ENCODE measurements at regions not wholly inside any gene's neighbourhood (a gene's known extent, or its start where the extent isn't known, plus 50 kb on each side); places are given as distances from the start of the nearest gene placed in this dataset.
"Not testable (repeated sequence)": the region's sequence is repeated elsewhere in the genome, so short reads cannot be mapped to it uniquely, and the experiment has no call there.

DNA sequence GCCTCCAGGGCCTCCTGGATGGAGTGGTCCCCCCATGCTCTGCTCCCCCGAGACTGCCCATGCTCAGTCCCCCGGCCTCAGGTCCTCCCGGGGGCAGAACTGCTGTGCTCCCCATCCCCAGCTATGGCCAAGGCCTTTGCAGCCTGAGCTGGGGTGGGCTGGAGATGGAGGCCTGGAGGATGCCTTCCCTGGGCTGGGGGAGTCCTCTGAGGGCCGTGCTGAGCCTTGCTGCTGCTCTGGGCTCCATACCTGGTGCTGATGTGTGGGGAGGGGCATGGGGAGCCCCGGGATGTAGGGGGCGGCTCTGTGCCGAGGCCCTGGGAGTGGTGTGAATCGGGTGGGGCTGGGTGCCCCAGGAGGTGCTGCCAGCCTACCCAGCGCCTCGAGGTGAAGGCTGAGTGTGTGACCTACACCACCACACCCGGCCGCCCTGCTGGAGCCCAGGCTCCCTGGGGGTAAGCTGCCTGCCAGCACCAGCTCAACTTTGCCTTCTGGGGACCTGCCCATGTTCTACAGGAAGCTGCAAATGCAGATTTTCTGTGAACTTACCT is 109.5 kb downstream of the UNCX start:
- DNase-seq (ENCODE audit: low read depth), result no peak

DNA sequence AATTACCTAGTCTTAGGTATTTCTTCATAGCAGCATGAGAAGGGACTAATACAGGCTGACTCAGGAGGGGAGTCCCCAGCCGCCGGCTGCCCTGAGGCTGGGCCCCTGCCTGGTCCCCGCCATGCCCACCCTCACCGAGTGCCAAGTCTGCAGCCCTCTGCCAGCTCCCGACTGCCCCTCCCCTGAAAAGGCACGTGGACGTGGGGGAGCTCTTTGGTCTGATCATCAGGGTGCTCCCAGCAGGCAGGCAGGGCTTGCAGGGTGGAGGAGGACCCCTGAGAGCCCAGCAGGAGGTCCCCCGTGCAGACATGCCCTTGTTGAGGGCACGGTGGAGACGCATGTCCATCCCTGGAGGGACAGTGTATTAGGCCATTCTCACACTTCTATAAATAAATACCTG is 110.9 kb downstream of the UNCX start:
- DNase-seq (ENCODE audit: low read depth), result no peak

DNA sequence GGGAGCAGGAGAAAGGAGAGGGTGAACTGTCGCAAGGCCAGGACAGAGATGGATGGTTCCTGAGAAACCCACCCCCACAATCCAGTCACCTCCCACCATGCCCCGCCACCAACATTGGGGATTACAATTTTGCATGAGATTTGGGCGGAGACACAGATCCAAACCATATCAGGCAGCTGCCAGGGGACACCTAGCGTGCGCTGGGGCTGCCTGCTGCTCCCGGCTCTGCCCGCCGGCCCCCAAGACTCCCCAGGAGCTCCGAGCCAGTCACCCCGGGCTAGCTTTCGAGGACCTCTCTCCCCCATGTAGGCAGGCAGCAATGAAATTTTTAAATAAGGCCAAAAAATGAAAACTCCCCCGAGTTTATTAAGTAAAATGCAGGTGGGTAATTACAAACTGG is 111.7 kb downstream of the UNCX start:
- DNase-seq (ENCODE audit: low read depth), result no peak

DNA sequence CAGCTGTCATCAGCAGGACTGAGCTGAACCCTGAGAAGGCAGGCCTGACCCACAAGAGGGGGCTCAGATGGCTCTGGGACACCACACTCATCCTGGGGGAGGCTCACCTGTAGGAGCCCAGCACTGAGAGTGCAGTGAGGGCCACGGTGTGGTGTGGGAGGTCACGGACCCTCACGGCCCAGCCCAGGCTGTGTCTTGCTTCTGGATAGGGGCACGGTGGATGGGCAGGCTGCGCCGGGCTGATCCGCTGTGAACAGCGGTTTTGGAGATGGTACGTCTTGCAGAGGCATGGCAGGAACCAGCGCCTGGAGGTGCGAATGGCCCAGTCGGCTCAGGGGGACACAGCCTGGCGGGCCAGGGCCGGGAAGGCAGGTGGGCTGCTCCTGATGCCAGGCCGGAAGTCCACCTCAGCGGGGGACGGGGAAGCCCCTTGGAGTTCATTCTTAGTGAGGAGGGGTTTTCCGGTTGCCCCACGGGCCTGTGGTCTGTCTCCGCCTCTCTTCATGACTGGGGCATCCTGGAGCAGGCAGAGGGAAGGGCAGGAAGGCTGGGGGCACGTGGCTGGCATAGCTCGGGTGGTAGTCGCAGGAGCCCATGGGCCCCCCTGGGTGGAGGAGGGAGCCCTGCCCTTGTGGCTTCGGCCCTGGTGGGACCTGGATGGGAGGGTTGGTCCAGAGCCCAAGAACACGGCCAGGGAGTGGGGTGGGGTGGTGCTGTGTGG is 112.5 kb downstream of the UNCX start:
- DNase-seq (ENCODE audit: low read depth), result no peak

DNA sequence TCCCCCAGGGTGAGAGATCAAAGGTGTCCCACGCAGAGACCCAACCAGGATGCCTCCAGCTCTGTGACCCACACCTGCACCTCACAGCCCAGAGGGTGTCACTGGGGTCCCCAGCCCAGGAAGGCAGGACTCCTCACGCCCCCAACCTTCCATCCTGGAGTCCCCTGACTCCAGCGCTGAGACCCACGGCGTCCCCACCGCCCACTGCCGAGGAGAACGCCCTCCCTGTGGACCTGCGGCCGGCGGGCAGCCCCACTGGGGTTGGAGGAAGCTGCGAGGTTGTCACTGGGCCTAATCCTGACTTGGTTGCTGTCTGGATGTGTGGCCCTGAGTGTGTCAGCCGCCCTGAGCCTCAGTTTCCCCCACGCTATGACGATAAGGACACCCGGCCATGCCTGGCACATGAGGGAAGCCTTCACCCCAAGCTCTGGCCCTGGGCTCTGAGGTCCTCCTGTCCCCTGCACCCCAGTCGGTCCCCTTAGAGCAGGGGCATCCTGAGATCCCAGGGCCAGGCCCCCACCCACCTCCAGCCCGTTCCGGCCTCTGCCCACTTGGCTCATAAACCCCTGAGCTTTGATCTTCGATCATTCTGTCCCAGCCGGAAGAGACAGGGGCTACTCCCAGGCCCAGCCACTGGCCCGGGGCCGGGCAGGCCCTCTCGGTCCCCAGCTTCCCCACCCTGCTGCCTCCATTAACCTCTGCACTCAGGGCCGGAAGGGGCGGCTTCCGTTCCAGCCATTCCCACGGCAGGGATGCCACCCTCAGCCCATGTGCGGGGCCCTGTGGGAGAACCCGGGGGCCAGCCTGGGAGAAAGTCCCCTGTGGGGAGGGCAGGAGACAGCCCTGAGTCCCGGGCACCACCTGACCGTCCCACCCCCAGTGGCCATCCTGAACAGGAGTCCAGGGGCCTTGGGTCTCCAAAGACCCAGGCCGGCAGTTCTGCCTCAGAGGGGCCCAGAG is 113.2 kb downstream of the MICALL2 start:
- DNase-seq (ENCODE audit: low read depth), result no peak

DNA sequence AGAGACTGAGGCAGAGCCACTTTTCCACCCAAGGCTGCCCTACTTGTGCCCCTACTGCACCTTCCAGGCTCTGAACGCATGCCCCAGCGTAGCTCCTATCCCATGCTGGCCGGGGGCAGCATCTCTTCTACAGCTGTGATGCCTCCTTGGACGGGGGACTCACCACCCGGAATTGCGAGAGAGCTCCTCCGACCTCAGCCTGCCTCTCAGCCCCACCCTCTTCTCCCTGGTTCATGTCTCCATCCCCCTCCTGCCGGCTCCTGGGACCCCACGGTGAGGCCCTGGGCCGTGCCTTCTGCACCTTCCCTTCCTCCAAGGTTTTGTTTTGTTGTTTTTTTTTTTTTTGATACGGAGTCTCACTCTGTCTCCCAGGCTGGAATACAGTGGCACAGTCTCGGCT is 112.4 kb downstream of the MICALL2 start:
- no peak for DNase-seq (ENCODE audit: low read depth)

DNA sequence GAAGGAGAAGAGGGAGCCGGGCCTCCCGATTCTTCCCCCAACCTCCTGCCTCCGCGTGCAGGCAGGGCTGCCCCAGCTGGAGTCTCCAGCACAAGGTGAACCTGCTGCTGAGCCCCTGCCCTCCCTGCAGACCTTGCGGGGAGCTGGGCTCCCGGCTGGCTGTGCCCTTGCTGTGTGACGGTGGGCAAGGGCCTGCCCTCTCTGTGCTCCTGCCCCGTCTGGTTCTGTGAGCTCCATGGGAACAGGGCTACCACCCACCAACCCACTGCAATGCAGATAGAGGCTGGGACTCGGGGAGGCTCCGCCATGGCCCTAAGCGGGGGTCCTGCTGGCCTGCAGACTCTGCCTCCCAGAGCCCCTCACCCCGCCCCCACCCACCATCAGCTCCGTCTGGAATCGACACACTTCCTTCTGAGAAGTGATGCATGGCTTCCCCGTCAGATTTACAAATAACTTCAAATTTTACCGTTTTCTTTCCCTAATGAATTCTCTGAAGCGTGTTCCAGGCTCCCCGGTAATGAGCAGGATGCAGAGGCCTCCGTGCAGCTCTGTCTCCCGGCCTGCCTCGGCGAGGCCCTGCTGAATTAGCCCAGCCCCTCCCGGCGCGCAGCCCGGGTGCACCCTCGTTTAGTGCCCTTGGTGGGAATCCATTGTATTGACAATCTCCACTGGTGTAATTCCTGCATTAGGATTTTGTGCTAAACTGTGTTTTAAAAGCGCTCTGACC is 111.0 kb downstream of the MICALL2 start:
- no peak for DNase-seq (ENCODE audit: low read depth)

DNA sequence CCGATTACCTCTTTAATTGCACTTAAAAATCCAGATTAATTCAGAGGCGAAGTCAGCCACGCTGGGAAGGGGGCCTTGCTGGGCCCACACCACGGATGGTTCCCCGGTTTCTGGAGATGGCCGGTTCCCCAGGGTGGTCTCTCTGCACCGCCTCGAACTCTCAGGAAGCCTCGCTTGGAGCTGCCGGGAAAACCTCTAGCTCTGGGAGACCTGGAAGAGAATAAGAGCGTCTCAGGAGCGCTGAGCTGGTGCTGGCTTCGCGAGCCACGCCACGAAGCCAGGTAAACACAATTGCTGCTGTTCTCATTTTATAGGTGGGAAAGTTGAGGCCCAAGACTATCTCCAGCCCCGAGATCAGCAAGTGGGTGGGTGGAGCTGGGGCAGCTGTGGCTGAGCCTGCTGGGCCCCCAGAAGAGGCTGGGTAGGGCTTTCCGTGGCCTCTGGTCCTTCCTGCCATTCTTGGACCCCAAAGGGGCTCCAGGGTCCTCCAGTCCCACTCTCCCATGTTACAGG is 110.4 kb downstream of the MICALL2 start:
- no peak for DNase-seq (ENCODE audit: low read depth)

DNA sequence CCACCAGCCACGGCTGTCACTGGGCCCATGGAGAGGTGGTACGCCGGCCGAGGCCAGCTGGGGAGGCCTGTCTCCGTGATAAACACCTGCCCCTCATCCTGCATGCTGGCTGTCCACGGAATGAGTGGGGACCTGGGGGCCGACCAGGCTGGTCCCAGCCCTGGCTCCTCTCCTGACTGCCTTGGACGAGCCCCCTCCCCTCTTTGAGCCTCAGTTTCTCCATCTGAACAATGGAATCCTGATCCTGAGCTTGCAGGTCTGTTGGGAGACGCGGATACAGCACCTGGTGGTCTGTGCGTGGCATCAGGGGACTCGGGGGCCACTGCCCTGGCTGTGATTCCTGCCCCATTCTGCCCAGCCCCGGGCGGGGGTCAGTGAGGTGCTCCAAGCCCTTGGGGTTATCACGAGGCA is 109.9 kb downstream of the MICALL2 start:
- DNase-seq (ENCODE audit: low read depth), result no peak

DNA sequence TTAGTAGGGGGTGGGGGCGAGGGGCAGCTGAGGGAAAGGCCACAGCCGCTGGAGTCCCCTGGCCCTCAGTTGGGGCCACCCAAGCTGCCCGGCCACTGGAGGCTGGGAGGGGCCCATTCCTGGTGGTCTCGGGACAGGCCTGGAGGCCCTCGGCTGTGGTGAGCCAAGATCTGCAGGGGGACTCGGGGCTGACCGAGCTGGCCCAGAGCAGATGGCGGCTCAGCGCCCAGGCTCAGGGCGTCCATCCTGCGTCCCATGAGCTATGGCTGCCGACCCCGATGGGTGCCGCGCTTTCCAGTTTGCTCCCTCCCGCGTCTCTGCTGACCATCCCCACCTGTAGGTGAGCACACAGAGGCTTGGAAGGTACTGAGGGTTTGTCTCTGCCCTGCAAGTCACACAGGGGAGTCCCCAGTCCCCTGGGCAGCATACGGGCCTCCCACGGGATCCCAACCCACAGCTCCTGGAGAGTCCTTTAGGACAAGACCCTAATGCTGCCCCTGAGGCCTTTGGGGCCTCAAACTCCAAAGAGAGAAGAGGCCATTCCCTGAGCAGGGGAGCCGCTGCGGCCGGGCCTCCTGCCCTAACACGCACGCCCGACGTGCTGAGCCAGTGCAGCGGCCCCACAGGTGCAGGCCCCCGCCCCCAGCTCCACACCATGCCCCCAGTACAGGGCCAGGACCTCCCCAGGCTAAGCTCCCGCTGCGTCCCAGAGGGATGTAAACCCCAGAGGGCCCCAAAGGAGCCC is 107.2 kb downstream of the MICALL2 start:
- no peak for DNase-seq (ENCODE audit: low read depth)

DNA sequence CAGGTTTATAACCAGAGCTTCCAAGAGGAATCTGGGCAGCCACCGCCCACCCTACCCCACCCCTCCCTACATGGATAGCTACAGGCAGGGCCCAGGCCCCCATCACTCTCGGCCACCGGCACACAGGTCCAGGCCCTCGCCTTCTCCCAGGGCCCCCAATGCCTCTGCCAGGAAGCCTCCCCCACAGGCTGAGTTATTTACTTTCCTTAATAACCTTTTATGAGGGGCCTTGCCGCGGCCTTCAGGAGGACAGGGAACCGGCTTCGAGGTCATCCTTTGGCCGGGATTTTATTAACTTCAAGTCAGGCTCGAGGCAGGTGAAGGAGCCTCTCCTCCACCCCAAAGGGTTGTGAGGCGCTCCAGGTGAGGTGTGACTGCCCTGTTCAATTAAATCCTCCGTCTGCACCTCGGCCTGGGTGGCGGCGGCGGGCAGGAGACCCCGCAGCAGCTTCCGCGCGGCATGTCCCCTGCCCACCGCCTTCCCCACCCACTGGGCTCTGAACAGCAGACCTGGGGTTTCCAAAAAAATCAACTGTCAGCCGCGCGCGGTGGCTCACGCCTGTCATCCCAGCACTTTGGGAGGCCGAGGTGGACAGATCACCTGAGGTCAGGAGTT is 106.5 kb downstream of the MICALL2 start:
- DNase-seq (ENCODE audit: low read depth), result no peak

DNA sequence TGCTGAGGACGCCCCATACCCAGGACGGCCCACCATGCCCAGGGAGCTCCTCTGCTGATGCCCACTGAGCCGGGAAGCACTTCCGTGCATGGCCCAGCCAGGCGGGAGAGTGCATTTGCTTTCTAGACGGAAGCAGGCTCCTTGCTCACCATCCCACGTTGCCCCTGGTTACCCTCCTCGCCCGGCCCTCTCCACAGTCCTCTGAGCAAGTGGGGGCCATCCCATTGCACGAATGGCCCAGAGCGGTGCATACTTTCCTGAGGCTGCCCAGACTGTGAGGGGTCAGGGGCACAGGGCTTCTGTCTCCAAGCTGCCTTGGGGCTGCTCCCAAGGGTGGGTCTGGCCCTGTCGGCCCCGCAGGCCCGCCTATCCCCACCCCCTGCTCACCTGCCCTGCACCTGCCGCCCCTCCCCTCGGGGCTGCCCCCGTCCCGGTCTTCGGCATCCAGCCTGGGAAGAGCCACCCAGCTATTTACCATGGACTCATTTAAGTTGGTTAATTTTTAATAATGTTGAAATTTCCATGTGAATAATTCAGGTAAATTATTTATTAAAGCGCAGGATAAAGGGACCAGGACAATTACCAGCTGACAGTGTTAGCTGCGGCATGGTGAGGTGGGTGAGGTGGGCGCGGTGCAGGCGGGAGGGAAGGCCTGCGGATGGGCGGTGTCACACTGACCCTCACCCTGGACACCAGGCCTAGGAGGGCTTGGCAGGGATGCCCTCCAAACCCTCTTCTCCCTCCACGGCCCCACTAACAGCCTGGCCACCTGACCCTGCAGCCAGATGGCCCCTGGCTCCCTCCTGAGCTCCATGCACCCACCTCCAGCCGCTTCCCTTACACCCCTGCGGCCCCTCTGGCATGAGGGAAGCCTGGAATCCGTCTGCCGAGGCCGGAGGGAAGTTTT is 104.4 kb downstream of the MICALL2 start:
- no peak for DNase-seq (ENCODE audit: low read depth)

DNA sequence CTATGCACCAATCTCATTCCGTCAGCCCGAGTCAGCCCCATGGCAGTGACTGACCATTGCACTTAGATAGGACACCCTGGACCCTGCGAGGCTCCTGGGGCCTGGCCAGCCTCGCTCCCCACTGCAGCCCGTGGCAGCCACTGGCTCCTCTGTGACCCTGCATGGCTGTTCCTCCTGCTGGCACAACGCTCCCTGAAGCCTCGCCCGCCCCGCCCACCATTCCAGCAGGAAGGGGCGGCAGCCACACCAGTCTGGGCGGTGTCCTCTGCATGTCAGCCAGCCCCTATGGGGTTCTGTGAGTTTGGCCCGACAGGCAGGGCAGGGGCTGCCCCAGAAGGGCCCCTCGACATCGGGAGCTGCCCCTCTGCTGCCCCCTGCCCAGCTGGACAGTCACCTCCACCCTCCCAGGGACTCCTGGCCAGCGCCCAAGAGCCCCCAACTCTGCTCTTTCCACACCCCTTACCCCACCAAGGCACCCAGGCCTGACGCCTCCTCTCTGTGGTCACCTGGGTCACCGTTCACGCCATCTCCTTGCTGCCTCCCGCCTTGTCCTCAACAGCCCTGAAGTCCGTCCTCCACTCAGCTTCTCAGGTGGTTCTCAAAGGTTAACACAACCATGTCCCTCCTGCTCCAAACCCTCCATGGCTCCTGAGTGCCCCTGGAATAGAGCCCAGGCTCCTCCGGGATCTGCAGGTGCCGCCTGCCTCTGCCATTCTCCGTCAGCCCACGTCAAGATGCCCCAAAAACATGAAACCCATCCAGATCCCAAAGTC is 103.5 kb downstream of the MICALL2 start:
- no peak for DNase-seq (ENCODE audit: low read depth)

DNA sequence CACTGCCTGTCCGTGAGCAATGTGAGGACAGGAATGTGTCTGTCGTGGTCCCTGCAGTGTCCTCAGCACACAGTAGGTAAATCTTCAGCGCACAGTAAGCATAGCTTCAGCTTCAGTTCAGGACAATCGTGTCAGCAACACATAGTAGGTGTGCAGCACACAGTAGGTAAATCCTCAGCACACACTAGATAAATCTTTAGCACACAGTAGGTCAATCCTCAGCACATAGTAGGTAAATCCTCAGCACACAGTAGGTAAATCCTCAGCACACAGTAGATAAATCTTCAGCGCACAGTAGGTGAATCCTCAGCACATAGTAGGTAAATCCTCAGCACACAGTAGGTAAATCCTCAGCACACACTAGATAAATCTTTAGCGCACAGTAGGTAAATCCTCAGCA is 102.4 kb downstream of the MICALL2 start:
- not testable (repeated sequence) for DNase-seq (ENCODE audit: low read depth)

DNA sequence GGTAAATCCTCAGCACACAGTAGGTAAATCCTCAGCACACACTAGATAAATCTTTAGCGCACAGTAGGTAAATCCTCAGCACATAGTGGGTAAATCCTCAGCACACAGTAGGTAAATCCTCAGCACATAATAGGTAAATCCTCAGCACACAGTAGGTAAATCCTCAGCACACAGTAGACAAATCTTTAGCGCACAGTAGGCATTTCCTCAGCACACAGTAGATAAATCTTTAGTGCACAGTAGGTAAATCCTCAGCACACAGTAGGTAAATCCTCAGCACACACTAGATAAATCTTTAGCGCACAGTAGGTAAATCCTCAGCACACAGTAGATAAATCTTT is 102.0 kb downstream of the MICALL2 start:
- DNase-seq (ENCODE audit: low read depth), result not testable (repeated sequence)

DNA sequence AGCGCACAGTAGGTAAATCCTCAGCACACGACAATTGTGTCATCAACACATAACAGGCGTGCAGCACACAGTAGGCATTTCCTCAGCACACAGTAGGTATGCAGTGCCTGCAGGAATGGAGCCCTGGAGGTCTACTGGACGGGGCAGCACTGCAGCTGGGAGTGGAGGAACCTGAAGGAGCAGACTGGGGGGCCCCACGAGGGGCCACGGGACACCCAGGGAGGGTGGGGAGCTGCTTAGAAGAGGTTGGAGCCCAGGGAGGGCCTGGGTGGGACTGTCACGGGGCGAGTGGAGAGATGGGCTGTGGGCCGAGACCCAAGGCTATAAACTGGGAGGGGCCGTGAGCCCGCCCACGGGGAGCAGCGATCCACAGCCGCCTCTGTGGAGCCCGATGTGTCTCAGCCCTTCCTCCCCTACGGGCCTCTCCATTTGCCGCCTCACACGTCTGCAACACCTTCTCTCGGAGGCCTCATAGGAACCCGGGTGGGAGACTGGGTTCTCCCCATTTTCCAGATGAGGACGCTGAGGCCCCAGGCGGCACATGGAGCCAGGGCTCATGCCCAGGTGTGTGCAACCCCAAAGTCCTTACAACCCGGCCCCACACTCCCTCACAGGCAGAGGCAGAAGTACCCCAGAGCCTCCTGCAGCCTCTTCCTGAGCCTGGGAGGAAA is 101.5 kb downstream of the MICALL2 start:
- DNase-seq (ENCODE audit: low read depth), result peak; percentile 4

DNA sequence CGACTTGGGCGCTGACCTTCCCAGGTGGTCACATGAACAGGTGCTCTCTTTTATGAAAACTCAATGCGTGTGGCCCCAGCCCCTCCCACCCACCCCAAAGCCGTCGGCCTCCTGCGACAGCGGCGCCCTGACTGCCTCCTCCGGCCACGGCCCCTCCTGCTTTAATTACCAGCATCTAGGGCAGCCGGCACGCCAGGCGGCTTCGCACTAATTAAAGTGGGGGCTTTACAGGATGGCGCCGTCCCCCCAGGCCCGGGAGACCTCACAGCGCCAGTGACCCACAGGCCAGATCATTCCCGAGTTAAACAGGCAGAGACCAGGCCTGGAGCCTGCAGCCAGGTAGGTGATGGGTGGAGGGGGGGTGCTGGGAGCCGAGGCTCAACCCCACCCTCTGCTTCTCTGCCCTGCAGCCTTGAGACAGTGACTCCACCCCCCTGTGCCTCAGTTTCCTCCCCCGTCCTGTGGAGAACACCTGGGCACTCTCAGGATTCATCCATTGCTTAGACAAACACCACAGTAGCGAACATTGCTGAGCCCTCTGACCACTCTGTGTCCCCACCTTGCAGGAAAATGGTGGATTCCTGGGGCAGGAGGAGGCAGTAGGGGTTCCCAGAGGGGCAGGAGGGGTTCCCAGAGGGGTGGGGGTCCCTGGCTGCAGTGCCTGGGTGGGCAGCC is 100.8 kb downstream of the MICALL2 start:
- DNase-seq (ENCODE audit: low read depth), result no peak

DNA sequence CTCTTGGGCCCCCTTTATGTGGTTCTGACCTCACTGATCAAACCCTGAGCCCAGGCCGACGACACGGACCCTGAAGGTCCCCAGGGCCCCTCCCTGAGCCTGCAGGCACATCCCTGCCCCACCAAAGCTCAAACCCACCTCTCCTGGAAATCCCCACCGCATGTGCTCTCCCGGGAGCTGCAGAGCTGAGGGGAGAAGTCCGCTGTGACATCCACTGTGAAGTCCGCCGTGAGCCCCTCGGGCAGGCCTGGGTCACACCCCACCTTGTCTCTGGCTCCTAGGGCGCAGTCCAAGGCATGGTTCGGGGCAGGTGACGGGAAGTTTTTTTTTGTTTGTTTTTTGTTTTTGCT is 100.2 kb downstream of the MICALL2 start:
- DNase-seq (ENCODE audit: low read depth), result no peak

All from amniotic epithelial cell (primary cell).